ENCODE measurements at regions not wholly inside any gene's neighbourhood (a gene's known extent, or its start where the extent isn't known, plus 50 kb on each side); places are given as distances from the start of the nearest gene placed in this dataset.
A peak's percentile ranks its signal among the peaks of the same experiment; 100 is the strongest.

- H3K27me3 ChIP-seq (ENCODE audit: control insufficient read depth, insufficient read depth, low read length): peaks cover 27% of the 10 kb centered on the region
- no peaks in the 10 kb centered on the region for H3K9me3 ChIP-seq (ENCODE audit: control insufficient read depth, insufficient read depth, low read length)
- ChIA-PET CTCF (no interaction called here), POLR2A (ENCODE audit: unreplicated experiment) (interaction anchor here (0.7 kb wide), 1 partner anchor 113 kb away, joined by 5 read pairs; no protein-coding TSS in a partner anchor)
- H3K23ac ChIP-seq (ENCODE audit: low read depth, low read length): no peak overlapping the region
- no peak overlapping the region for H2BK5ac ChIP-seq (ENCODE audit: low read depth, low read length, poor library complexity, severe bottlenecking)
- H4K91ac ChIP-seq (ENCODE audit: insufficient read depth, low read depth, low read length): no peak overlapping the region
- no peak overlapping the region for H3K9ac ChIP-seq (ENCODE audit: low read depth, low read length)
- H4K8ac ChIP-seq (ENCODE audit: low read depth in 2 of 2, low read length in 2 of 2): no peak overlapping the region
- dilution Hi-C loops (cut with HindIII; ENCODE audit: low sequenced_read_pairs, unreplicated experiment): no loop called here
- 0 out of 2 replicates have a peak, but pooled peaks cover 3% of the 10 kb centered on the region for H3K9me1 ChIP-seq (ENCODE audit: insufficient read depth, low read length)
- H4K5ac ChIP-seq (ENCODE audit: low read depth, low read length): no peak overlapping the region
- H2AK9ac ChIP-seq (replicated peaks; ENCODE audit: low read depth, low read length, poor library complexity): no peak overlapping the region
- WGBS, 2 experiments (ENCODE audit: extremely low coverage in 2 of 2, insufficient read length in 1 of 2): no CpG with 5 or more reads among the region's 4 CpGs
- ATAC-seq (ENCODE audit: low read depth) (no peak), DNase-seq (no peak)
- no peak overlapping the region for H3K27ac ChIP-seq (ENCODE audit: insufficient read depth, low read length)
- H3K4ac ChIP-seq (ENCODE audit: low read depth, low read length): no peak overlapping the region
- H2AFZ ChIP-seq (replicated peaks; ENCODE audit: low read length, poor library complexity): no peak overlapping the region
- TF ChIP-seq MAZ (IDR thresholded peaks at IDR 0.05; ENCODE audit: borderline replicate concordance, low read depth, low read length) (no peak), FOS (IDR thresholded peaks at IDR 0.05; ENCODE audit: low read depth, low read length) (no peak), BHLHE40 (IDR thresholded peaks at IDR 0.05; ENCODE audit: low read depth, low read length) (no peak), ELK1 (IDR thresholded peaks at IDR 0.05; ENCODE audit: borderline replicate concordance, low read depth, low read length) (no peak), MAFK (IDR thresholded peaks at IDR 0.05; ENCODE audit: low read depth, low read length) (0 out of 2 replicates have a peak, but pooled peaks have one; percentile 14), SMC3 (IDR thresholded peaks at IDR 0.05; ENCODE audit: low read depth, low read length) (no peak), CEBPB (IDR thresholded peaks at IDR 0.05; ENCODE audit: low read depth, low read length) (no peak), POLR2A (IDR thresholded peaks at IDR 0.05; ENCODE audit: low read depth, low read length) (no peak)
- no peaks in the 10 kb centered on the region; the same call in none of the 2 replicates for H4K20me1 ChIP-seq (ENCODE audit: insufficient read depth, low read length)
- intact Hi-C loops (cut with micrococcal nuclease): loop anchor here (10.0 kb wide), 1 partner anchor 201 kb away; no protein-coding TSS in a partner anchor
- H3K36me3 ChIP-seq (ENCODE audit: control insufficient read depth, insufficient read depth, low read length): no peaks in the 10 kb centered on the region
- H3K56ac ChIP-seq (ENCODE audit: extremely low read depth, insufficient read depth, low read length): no peak overlapping the region
- H3K79me1 ChIP-seq (ENCODE audit: low read depth in 1 of 2, low read length in 2 of 2): no peaks in the 10 kb centered on the region
- H2AK5ac ChIP-seq (ENCODE audit: low read depth, low read length): no peak overlapping the region
- no peak overlapping the region for H3K18ac ChIP-seq (ENCODE audit: low read depth, low read length)
- no peak overlapping the region for H3K4me2 ChIP-seq (ENCODE audit: low read depth, low read length)
- in situ Hi-C loops (cut with MboI; ENCODE audit: low sequenced_read_pairs): no loop called here
- H2BK20ac ChIP-seq (ENCODE audit: low read depth, low read length): no peak overlapping the region
- no peak overlapping the region for H2BK120ac ChIP-seq (ENCODE audit: low read depth, low read length)
- no peak overlapping the region for H3K14ac ChIP-seq (replicated peaks; ENCODE audit: low read depth, low read length)
- no peak overlapping the region for H2BK15ac ChIP-seq (ENCODE audit: low read depth, low read length)
- no peak overlapping the region for H3K4me3 ChIP-seq (ENCODE audit: insufficient read depth, low read depth, low read length)
- no TSS peak for BruUV-seq (replicated peaks)
- peaks cover 7% of the 10 kb centered on the region; the same call in 1 of the 2 replicates for H3K4me1 ChIP-seq (ENCODE audit: control insufficient read depth, insufficient read depth, low read length)
These were observed 81.5 kb downstream of the PJA1 start for GRCh38 chrX:69083801-69084200.

All from IMR-90 (cell line).